NCI-H748 treated with DMSO at 0.1 percent for 48 hours (cell line): ENCODE measurements at regions not wholly inside any gene's neighbourhood (a gene's known extent, or its start where the extent isn't known, plus 50 kb on each side); places are given as distances from the start of the nearest gene placed in this dataset.
A peak's percentile ranks its signal among the peaks of the same experiment; 100 is the strongest.
"Not testable (repeated sequence)": the region's sequence is repeated elsewhere in the genome, so short reads cannot be mapped to it uniquely, and the experiment has no call there.

Experiments used
- DNase-seq: peaks from one replicate; lab custom pipeline; 2025; lab: John Stamatoyannopoulos, UW

DNA sequence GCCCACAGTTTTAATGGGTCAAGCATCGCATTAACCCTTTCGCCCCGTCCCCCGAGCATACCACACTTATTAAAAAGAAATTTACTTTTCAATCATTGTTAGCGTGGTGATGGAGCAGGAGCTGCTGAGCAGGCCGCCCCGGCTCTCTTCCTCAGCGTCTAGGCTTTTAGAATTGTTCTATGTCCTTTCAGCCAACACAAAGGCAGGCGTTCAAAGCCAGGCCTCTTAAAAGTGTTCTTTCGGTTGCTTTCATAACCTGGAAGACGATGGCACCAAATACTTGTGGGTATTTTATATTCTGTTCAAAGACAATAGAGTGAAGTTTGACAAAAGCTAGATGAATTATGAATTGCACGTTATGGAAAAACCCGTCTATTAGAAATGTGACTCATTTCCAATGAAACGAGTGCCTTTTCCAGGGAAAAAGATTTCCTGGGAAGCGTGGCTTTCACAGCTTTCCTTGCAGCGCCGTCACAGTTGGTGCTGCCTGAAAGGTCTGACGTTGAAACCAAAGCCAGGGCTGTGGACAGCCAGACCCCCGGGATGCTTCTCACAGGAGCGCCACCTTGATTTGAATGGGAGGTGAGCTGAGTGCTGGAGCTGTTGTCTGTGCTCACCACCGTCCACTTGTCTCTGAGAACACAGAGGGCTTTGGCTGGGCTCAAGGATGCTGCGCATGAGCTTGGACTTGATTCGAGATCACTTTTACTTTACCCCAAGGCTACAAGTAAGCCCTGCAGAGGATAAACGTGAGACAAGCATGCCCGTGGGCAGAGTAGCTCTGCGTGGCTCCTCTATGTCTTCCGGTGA lies 78.8 kb downstream of the SOX1 start:
- no peak for DNase-seq

DNA sequence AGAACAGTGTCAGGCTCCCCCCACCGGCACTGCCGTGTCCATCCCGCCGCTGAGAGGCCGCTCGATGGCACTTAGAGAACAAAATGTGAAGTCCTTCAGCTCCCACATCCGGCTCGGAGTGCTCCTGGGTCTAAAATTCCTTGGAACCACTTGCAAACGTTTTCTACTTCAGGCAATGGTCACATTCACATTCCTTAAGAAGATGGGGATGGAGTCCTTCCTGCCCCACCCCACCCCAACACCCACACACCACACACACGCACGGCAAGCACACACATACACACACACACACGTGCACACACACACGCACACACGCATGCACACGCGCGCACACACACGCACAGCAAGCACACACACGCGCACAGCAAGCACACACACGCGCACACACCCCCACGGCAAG lies 83.4 kb downstream of the SOX1 start:
- DNase-seq = no peak

DNA sequence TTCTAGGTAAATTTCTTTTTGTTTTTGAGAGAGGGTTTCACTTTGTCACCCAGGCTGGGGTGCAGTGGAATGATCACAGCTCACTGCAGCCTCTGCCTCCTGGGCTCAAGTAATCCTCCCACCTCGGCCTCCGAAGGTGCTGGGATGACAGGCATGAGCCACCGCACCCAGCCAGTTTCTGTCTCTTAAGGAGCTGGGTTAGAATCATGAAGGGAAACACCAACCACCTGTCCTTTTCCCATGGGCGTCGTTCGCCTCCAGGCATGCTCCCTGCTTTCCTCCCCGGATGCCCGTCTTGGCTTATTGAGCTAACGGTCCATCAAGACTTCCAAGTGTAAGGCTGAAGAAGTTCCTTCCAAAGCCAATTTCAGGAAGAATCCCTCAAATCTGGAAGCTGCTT lies 85.9 kb downstream of the SOX1 start:
- no peak for DNase-seq

DNA sequence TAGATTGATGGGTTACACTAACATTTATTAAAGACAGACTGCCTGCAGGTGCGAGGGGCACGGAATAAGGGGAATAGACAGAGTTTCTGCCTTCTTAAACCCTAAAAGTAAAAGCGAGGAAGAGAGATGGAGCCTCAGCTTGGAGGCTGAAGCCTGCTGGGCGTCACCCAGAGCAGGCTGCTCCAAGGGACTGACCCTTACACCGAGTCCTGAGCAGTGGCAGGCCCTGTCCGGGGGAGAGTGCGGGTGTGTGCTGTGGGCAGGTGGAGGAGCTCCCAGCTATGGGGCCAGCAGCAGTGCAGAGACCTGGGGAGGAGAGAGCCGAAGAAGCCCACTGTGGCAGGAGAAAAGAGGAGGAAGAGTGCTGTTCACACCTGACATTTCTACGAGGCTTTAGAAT lies 86.4 kb downstream of the SOX1 start:
- DNase-seq = no peak

DNA sequence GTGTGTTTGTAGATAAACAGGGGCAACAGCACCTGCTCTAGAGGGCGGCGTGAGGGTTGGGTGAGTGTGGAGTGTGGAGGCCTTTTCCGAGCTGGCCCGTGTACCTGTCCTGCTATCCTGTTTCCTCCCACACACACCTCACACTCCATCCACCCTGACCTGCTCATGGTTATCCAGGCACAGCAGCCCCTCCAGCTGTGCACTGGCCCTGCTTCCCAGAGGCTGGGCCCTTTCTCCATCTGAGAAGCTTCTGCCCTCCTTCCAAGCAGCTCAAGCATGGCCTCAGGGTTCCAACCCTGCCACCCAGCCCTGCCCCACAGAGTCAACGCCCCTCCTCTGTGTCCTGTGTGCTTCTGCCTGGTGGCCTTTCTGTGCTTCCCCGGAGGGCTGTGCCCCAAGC lies 86.9 kb downstream of the SOX1 start:
- DNase-seq = no peak

DNA sequence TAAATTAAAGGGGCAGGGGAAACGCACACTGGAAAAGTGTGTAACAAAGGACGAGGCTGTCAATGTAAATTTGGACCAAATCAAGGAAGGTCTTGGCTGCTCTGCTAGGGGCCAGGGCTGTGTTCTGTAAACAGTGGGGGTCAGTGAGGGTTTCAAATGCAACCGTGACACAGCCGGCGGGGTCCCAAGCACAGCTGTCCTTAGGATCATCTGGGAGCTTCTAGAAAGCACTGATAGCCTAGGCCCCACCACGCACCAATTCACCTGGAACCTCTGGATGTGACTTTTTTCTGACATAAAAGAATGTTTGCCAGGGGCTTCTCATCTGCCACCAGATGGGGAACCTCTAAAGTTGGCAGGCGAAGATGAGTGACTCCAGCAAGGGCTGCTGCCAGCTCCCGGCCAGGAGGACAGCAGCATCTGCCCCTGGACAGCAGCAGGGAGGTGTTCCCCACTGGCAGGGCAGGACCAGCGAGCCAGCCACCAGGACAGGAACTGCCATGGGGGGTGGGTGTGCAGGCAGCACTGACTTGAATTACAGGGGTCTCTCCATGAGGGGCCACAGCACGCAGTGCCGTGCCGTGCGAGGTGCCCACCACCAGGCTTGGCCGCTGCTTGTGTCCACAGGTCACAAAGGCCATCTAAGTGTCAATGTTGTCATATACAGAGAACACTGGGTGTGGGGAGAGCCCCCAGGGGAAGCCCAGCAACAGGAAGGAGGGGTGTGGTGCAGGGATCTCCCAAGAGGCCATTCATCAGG lies 87.5 kb downstream of the SOX1 start:
- DNase-seq = no peak

DNA sequence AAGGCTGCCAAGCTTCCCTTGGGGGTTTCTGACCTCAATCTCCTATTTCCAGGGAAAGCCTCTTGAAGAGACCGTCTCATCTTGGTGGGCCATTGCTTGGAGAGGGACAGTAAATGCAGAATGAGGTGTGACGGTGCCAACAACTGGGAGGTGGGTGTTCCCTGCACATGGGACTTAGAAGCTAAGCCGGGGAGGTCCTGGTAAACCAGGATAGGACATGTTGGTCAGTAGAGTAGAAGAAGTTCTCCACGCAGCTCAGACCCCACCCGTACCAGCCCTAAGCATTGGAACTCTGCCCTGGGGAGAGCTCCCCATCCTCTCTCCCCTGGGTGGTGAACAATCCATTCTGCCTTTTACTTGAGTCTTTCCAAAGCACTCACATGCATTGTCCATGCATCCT lies 92.0 kb downstream of the SOX1 start:
- no peak for DNase-seq

DNA sequence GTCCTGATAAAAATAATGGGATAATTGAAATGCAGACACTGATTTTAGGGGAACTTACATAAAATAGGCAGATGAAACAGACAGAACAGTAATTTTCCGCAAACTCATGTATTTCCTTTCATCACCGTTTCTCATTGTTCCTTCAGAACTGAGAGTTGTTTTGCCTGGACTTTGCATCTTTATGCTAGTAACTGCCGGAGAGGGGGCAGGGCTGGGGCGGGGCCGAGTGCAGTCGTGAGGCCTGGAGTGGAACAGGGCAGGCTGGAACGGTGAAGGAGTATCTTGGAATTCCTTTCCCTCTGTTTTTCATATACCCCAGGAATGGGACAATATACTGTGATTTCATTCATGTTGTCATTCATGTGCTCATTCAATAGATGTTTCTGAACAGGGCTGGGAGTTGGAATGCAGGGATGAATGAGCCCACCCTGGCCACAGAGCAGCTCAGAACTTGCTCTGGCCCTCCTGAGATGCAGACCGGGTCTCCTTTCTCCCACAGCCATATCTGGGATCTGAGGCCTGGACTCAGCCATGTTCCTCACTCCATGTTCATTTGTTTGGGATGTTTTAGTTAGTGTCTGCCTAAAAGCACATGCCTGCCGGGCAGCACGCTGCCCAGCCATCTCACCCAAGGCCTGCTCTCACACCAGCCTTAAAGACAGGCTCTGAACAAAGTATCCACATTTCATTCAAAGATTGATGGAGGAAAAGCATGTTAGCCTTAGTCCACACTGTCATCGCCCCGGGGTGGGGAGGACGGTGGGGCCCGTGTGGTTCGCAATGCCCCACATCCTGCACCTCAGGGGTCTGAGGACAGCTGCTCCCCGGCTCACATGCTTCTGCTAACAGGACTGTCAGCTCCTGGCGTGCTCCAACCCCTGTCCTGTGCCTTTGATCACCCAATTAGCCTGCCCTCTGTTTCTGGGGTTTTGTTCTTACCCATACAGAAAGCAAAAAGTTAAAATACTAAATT lies 92.9 kb downstream of the SOX1 start:
- DNase-seq = no peak

DNA sequence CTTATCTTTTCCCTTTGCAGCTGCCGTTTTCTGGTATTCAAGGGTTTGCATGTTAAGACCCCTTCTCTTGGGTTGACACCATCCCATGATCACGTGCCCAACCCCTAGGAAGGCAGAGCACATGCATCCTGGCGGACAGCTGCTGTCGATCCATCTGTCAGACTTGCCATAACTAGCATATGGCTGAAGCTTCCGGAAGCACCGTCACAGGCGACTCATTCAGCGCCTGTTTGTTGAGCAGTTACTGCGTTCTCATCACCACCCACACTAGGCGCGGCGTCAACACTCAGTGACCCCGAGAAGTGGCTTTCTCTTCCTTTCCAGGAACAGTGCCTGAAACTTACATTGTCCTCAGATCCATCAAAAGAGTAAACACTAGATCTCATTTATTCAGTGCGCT lies 93.6 kb downstream of the SOX1 start:
- peak; percentile 48 for DNase-seq

DNA sequence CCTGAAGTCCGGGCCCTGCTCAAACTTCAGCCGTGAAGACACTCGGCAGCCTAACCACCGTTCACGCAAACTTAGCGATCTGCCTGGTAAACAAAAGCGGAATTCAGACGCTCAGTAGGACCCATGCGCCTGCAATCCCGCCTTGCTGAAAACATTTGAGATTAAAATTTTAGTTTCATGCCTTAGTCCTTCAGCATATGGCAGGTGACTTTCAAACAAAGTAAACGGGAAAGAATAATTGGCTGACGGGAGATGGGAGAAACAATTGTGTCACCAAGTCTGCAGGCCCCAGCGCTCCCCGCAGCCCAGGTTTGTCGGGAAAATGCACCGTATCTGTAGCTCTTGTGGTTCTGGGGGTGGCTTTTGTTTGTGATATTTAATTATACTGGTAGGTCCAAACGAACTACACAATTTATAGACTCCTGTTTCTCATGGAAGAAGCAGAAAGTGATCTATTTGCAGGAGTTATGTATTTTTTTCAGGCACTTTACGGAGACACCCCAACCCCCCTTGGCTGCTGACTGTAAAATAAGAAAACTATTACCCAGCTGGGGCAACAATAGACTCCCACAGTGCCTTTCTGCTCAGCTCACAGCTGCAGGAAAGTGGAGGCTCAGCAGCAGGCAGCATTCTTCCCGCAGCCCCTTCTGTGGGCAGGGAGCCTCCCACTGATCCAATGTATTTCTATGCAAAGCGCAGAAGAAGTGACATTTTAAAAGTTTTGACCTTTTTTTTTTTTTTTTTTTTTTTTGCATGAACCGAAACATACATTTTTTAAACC lies 94.8 kb downstream of the SOX1 start:
- DNase-seq = peak; percentile 13

DNA sequence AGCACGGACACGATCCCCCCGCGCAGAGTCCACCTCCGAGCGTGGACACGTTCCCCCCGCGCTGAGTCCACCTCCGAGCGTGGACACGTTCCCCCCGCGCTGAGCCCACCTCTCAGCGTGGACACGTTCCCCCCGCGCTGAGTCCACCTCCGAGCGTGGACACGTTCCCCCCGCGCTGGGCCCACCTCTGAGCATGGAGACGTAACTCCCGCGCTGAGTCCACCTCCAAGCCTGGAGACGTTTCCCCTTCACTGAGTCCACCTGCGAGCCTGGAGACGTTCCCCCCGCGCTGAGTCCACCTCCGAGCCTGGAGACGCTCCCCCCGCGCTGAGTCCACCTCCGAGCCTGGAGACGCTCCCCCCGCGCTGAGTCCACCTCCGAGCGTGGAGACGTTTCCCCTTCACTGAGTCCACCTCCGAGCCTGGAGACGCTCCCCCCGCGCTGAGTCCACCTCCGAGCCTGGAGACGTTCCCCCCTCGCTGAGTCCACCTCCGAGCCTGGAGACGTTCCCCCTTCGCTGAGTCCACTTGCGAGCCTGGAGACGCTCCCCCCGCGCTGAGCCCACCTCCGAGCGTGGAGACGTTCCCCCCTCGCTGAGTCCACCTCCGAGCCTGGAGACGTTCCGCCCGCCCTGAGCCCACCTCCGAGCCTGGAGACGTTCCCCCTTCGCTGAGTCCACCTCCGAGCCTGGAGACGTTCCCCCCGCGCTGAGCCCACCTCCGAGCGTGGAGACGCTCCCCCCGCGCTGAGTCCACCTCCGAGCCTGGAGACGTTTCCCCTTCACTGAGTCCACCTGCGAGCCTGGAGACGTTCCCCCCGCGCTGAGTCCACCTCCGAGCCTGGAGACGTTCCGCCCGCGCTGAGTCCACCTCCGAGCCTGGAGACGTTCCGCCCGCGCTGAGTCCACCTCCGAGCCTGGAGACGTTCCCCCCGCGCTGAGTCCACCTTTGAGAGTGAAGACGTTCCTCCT lies 97.0 kb downstream of the SOX1 start:
- DNase-seq = not testable (repeated sequence)

DNA sequence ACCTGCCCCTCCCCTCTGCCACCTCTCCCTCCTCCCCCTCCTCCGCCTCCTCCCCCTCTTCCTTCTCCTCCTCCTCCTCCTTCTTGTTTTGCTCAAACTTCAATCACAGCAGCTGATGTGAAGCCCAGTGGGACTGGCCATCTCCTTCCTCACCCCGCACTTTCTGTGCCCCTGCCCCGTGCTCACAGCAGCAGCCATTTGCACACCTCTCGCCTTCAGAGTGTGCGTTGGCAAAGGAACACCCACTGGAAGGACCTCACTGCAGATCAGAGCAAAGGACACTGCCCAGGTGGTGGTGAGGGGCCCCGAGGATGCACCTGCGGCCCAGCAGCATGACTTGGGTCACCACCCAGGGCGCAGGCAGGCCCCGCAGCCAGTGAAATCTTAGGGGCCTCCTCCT lies 98.8 kb downstream of the SOX1 start:
- DNase-seq = no peak

DNA sequence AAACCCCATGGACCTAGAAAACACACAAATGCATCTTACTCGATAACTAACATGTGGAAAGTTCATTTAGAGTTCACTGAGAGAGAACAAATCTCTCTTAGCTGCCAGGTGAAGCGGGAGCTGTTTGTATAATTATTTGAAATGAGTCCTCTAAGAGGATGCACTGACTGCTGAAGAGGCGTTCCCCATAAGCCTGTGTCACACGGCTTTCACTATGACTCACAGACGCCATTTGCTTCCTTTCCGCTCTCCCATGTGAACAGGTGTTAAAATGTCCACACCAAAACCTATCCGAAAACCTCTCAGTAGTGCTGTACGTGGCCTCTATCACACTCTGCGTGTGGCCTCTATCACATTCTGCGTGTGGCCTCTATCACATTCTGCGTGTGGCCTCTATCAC lies 101.8 kb downstream of the SOX1 start:
- no peak for DNase-seq

DNA sequence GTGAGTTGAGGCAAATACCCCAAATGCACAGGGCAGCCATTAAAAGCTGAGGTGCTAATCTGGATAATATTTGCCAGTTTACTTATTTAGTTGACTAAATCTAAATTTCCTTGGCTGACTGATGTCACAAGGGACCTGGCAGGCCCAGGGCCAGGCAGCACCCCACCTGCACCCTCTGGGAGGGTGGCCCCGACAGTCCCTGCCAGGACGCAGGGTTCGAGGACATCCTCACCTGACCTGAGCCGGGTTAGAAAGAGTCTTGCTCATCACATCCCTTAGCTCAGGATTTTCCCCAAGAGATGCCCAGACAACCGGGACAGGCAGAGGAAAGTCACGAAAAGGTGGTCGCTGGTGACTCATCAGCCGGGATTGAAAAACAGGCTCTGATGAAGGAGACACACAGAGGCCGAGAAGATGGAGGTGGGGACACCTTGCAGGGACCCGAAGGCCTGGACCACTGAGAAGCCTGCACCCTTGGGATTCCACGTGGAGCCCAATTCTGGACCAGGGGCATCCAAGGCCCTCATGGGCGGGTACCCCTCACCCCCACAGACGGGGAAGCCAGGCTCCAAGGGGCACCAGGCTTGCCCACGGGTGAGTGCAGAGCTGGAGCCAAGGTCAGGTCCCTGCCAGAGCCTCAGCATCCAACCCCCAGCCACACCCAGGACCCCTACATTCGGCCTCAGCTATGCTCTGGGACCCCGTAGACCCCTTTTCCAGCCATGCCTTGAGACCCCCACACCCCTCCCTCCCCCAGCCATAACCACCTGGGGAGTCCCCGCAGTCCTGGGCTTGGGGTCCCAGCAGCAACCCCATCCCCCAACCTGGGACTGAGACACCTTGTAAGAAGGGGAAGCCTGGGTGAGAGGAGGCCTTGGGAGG lies 103.2 kb downstream of the SOX1 start:
- no peak for DNase-seq

DNA sequence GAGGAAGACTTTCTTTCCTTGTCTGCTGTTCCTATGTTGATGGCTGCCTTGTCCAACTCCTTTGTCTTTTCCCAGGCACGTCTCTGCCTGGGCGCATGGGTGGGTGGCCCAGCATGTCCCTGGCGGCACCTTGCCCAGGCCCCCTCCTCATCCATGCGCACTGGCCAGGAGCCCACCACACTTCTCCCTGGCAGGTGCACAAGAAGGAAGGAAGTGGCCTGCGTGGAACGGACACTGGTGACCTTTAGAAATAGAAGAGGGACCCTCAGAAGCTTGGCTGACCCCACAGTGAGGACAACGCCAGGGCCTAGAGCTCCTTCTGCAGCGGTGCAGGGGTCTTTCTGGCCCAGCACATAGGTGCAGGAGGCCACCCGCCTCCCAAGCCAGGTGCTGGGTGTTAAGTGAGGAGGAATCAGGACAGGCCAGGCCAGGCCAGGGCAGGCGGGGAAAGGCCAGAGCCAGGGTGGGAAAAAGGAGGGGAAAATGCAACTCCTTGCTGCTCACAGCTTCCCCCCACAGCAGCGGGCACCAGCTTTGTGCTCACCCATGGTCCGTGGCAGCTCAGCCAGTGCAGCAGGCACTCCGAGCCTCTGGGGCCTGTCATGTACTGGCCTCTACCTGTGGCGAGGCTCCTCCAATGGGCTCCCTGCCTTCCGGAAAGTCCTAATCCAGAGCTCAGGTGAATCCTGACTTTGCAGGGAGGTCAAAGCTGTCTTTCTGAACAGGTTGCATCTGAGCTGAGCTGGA lies 104.0 kb downstream of the SOX1 start:
- DNase-seq = no peak

DNA sequence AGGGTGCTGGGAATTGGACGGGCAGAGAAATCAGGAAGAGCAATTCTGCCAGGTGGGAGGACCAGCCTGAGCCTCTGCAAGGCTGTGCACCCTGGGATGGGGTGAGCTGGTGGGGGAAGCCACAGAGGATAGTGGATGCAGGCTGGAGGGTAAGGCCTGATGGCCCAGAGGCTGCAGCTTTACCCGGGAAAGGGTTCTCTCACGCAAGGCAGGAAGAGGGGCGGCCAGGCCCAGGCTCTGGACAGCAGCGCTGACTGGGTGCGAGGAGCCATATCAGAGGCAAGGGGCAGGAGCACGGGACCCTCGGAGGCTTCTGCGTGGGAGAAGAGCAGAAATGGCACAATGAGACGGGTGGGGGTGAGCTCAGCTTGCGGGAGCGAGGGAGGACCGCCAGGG lies 104.6 kb downstream of the SOX1 start:
- DNase-seq = no peak

DNA sequence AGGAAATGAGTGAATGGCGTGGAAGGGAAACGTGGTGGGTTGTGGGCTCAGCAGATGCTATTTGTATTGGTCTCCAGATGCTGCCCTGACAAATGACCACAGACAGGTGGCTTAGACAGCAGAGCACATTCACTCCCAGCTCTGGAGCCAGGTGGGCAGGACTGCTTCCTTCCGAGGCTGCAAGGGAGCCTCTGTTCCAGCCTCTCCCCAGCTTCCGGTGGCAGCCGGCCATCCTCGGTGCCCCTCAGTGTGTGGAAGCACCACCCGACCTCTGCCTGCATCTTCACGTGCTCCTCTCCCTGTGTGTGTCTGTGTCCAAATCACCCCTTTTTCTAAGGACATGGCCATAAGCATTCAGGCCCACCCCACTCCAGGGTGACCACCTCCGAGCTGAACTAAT lies 105.1 kb downstream of the SOX1 start:
- DNase-seq = no peak

DNA sequence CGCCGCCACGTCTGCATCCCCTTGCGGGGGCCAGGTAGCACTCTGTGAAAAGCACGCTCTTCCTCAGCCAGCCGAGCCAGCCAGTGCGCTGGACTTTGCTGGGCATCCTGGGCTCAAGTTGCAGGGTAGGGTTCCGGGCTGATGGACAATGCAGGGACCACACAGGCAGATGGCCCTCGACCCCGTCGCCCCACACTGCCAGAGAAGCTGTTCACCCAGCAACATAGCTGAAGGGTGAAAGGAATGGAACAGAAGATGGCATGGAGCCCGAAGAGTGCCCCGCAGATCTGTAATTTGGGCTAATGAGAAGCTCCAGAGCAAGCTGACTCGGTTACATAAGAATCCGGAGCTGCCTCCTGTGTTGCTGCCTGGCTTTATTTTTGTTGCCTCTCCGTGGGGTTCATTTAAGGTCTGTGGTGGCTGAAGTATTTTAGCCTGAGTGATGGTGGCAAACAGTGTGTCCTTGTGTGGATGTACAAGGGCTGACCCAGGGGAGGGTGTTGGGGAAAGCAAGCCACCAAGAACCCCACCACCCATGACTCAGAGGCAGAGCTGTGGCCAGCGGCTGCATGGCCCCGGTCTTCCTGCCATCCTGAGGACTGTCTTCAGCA lies 105.8 kb downstream of the SOX1 start:
- DNase-seq = no peak
